ENCODE measurements at regions not wholly inside any gene's neighbourhood (a gene's known extent, or its start where the extent isn't known, plus 50 kb on each side); places are given as distances from the start of the nearest gene placed in this dataset.

DNA sequence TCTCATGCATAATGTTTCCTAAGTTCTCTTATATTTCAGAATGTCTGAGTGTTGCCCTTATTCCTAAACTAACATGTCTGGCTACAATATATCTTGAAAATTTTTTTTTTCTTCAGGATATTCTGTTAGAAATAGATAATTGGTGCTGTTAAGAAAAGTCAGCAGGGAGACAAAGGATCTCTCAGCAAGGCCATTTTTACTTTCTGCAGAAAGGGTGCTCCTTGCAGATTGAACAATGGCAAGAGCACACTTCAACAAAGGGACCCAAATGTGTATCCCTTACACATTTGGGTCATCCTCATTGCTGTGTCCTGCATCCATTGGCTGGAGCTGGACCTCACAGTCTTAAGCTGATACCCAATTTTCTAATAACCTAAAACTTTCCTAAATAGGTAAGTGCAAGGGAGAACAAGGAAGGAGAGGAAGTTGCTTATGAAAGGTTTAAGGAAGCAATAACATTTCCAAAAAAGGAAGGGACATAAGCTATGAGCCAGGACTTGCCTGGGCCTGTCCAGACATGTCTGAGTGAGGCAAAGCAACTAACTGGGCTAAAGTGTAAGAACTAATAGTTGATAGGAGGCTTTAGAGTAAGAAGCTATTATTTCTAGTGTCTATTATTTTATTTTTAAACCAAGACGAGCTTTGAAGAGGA, 429.6 kb downstream of the BCKDHB start:
- TF ChIP-seq ZNF274 (IDR thresholded peaks at IDR 0.05; ENCODE audit: low read depth, low read length) (no peak), SUZ12 (IDR thresholded peaks at IDR 0.05; ENCODE audit: extremely low read depth, insufficient read depth, insufficient read length) (no peak)

Data from NT2/D1 (cell line).